Spinal cord (tissue), 9 donors: ENCODE measurements at regions not wholly inside any gene's neighbourhood (a gene's known extent, or its start where the extent isn't known, plus 50 kb on each side); places are given as distances from the start of the nearest gene placed in this dataset.
A peak's percentile ranks its signal among the peaks of the same experiment; 100 is the strongest.

Source experiments
- DNase-seq, 6 donors: peaks; one replicate each; pipeline versions ENCODE4 v3.0.0 to v3.0.0-alpha.2; 2013 to 2015; ENCODE audit warnings: low spot score in 6 of 6, low read depth in 4 of 6
- H3K27ac ChIP-seq: one replicate; pipeline ENCODE4 v1.5.1; 2013; ENCODE audit warnings: low read depth, low read length, control low read depth
- H3K27me3 ChIP-seq: one replicate; pipeline ENCODE4 v1.6.1; 2013; ENCODE audit warnings: low read length; ENCODE audit not compliant: control insufficient read depth, insufficient read depth
- H3K36me3 ChIP-seq: one replicate; pipeline ENCODE4 v1.6.1; 2013; ENCODE audit warnings: low read length; ENCODE audit not compliant: control insufficient read depth, insufficient read depth
- H3K4me1 ChIP-seq: one replicate; pipeline ENCODE4 v1.6.1; 2013; ENCODE audit warnings: low read length; ENCODE audit not compliant: control insufficient read depth, insufficient read depth
- H3K4me3 ChIP-seq: one replicate; pipeline ENCODE4 v1.5.1; 2013; ENCODE audit warnings: low read depth, low read length, control low read depth
- H3K9me3 ChIP-seq: one replicate; pipeline ENCODE4 v1.6.1; 2013; ENCODE audit warnings: low read length; ENCODE audit not compliant: control insufficient read depth, insufficient read depth
- WGBS: methylation state at CpG from one replicate; pipeline ENCODE4 v1.1.5; 2013; ENCODE audit warnings: missing lambda C conversion rate; ENCODE audit not compliant: insufficient coverage; 5-methylcytosine and 5-hydroxymethylcytosine counted together
- donor health status: healthy.

GRCh38 chr4:151993521-151993920 is 232.7 kb upstream of the GATB start:
- Histone ChIP-seq H3K27ac (no peak overlapping the region), H3K4me3 (no peak overlapping the region), H3K4me1 (peaks cover 4% of the 10 kb centered on the region), H3K36me3 (no peaks in the 10 kb centered on the region), H3K27me3 (no peaks in the 10 kb centered on the region), H3K9me3 (no peaks in the 10 kb centered on the region)
- WGBS = 70% methylated on average over 7 of the region's 8 CpGs
- DNase-seq = no peak

- H3K27ac ChIP-seq = no peak overlapping the region
- no peak overlapping the region for H3K4me3 ChIP-seq
These were observed 231.7 kb upstream of the GATB start for GRCh38 chr4:151992332-151993154.

GRCh38 chr4:151991884-151992167 is 231.0 kb upstream of the GATB start:
- peaks cover 4% of the 10 kb centered on the region for H3K4me1 ChIP-seq
- no peaks in the 10 kb centered on the region for H3K9me3 ChIP-seq
- no peak overlapping the region for H3K4me3 ChIP-seq
- no peaks in the 10 kb centered on the region for H3K27me3 ChIP-seq
- H3K27ac ChIP-seq = no peak overlapping the region
- no peaks in the 10 kb centered on the region for H3K36me3 ChIP-seq
- DNase-seq = peak in 3 of 6 donors; percentile 35 to 92 (median 79)
- 0% methylated on average over 1 of the region's 2 CpGs for WGBS

More at GRCh38 chr4:151992332-151993154, 231.7 kb upstream of the GATB start:
- Histone ChIP-seq H3K9me3 (no peaks in the 10 kb centered on the region), H3K4me1 (peaks cover 4% of the 10 kb centered on the region), H3K36me3 (no peaks in the 10 kb centered on the region), H3K27me3 (no peaks in the 10 kb centered on the region)
- peak in 2 of 6 donors; percentile 60 for DNase-seq
- 35% methylated on average over 2 of the region's 5 CpGs for WGBS

GRCh38 chr4:151991001-151991883 is 230.4 kb upstream of the GATB start:
- Histone ChIP-seq H3K27ac (no peak overlapping the region), H3K27me3 (no peaks in the 10 kb centered on the region), H3K9me3 (no peaks in the 10 kb centered on the region), H3K36me3 (no peaks in the 10 kb centered on the region), H3K4me3 (no peak overlapping the region), H3K4me1 (peaks cover 4% of the 10 kb centered on the region)
- 45% methylated on average over 4 of the region's 10 CpGs for WGBS
- peak in 2 of 6 donors; percentile 14 to 64 for DNase-seq

GRCh38 chr4:151990201-151990600 is 229.4 kb upstream of the GATB start:
- no peaks in the 10 kb centered on the region for H3K9me3 ChIP-seq
- H3K27me3 ChIP-seq = no peaks in the 10 kb centered on the region
- no peaks in the 10 kb centered on the region for H3K36me3 ChIP-seq
- no peak overlapping the region for H3K4me3 ChIP-seq
- DNase-seq = no peak
- H3K4me1 ChIP-seq = peaks cover 4% of the 10 kb centered on the region
- H3K27ac ChIP-seq = no peak overlapping the region
- WGBS = 100% methylated on average over 1 of the region's 4 CpGs

- DNase-seq = peak in 2 of 6 donors; percentile 32 to 49
- Histone ChIP-seq H3K4me3 (no peak overlapping the region), H3K9me3 (no peaks in the 10 kb centered on the region), H3K27me3 (no peaks in the 10 kb centered on the region), H3K4me1 (peaks cover 4% of the 10 kb centered on the region), H3K27ac (no peak overlapping the region), H3K36me3 (no peaks in the 10 kb centered on the region)
- 63% methylated on average over 2 of the region's 2 CpGs for WGBS
These were observed 227.8 kb upstream of the GATB start for GRCh38 chr4:151988591-151988990.

- peaks cover 4% of the 10 kb centered on the region for H3K4me1 ChIP-seq
- H3K27me3 ChIP-seq = no peaks in the 10 kb centered on the region
- WGBS = 94% methylated on average over 4 of the region's 4 CpGs
- H3K4me3 ChIP-seq = no peak overlapping the region
- no peak overlapping the region for H3K27ac ChIP-seq
- no peaks in the 10 kb centered on the region for H3K9me3 ChIP-seq
- DNase-seq = no peak
- no peaks in the 10 kb centered on the region for H3K36me3 ChIP-seq
These were observed 226.8 kb upstream of the GATB start for GRCh38 chr4:151987606-151988005.

GRCh38 chr4:151983854-151984253 is 223.0 kb upstream of the GATB start:
- H3K9me3 ChIP-seq = no peaks in the 10 kb centered on the region
- H3K27ac ChIP-seq = no peak overlapping the region
- no peaks in the 10 kb centered on the region for H3K27me3 ChIP-seq
- no peaks in the 10 kb centered on the region for H3K4me1 ChIP-seq
- H3K36me3 ChIP-seq = no peaks in the 10 kb centered on the region
- DNase-seq = peak in 2 of 6 donors; percentile 49 to 66
- 40% methylated on average over 1 of the region's 3 CpGs for WGBS
- H3K4me3 ChIP-seq = no peak overlapping the region

GRCh38 chr4:151979819-151980218 is 219.0 kb upstream of the GATB start:
- Histone ChIP-seq H3K36me3 (no peaks in the 10 kb centered on the region), H3K4me3 (no peak overlapping the region), H3K27me3 (no peaks in the 10 kb centered on the region), H3K27ac (no peak overlapping the region), H3K9me3 (no peaks in the 10 kb centered on the region), H3K4me1 (no peaks in the 10 kb centered on the region)
- DNase-seq = no peak
- no CpG with 5 or more reads among the region's 4 CpGs for WGBS
